HCT116 (cell line): ENCODE measurements at regions not wholly inside any gene's neighbourhood (a gene's known extent, or its start where the extent isn't known, plus 50 kb on each side); places are given as distances from the start of the nearest gene placed in this dataset.

Experiments
- ATAC-seq: fragments of 200-7000 bp; cut with Tn5 transposase; 2 replicates; pipeline ENCODE4 v1.9.1; 2020; ENCODE audit warnings: mild to moderate bottlenecking, moderate library complexity
- BruUV-seq: library from RNA; stranded (reverse); fragments of 400-500 nt; replicated peaks from 2 replicates; lab custom pipeline; 2021; lab: Mats Ljungman, UMichigan
- CTCF ChIA-PET: fragments of 300-600 bp; sonication (Branson Sonifier 250); formaldehyde crosslinking; loops from one replicate; lab custom pipeline; 2021; ENCODE audit warnings: antibody characterized with exemption; lab: Charles Lee
- POLR2A ChIA-PET: fragments of 300-600, 350-600 bp; sonication (Branson Sonifier 250); formaldehyde crosslinking; loops from one replicate; lab custom pipeline; 2021; ENCODE audit warnings: antibody characterized with exemption; lab: Charles Lee
- RAD21 ChIA-PET, 2 experiments: fragments of 300-600 bp; sonication (Branson Sonifier 250); formaldehyde crosslinking; loops; one replicate each; lab custom pipeline; 2023; ENCODE audit warnings: low total read pairs in 2 of 2; ENCODE audit not compliant: uncharacterized antibody in 2 of 2, unreplicated experiment in 2 of 2, low non-redundant PET in 1 of 2; lab: Charles Lee
- DNase-seq: peaks from one replicate; pipeline ENCODE4 v3.0.0-alpha.2; 2010; ENCODE audit warnings: low read depth, low spot score
- H2AFZ ChIP-seq: fragments of 200-600 bp; shearing (Covaris generic), sonication (generic); 2 replicates; pipeline ENCODE4 v1.6.1; 2017; ENCODE audit warnings: low read depth, mixed run types, mixed read lengths, antibody characterized with exemption, low read length; ENCODE audit not compliant: poor library complexity, severe bottlenecking
- H3K27ac ChIP-seq: 2 replicates; pipeline ENCODE4 v1.5.1; 2012; ENCODE audit warnings: low read depth, low read length
- H3K27me3 ChIP-seq: fragments of 200-600 bp; sonication (generic); 2 replicates; pipeline ENCODE4 v1.6.1; 2016; ENCODE audit warnings: mixed run types, low read length, mixed read lengths; ENCODE audit not compliant: insufficient read depth
- H3K36me3 ChIP-seq, 2 experiments: fragments of 200-500 bp in 1 of 2; fragments of 200-600 bp in 1 of 2; sonication (Bioruptor generic) in 1 of 2; sonication (generic) in 1 of 2; 2 replicates each; pipeline versions ENCODE4 v1.5.1 to v1.6.1; 2014 to 2016; ENCODE audit warnings: low read length in 2 of 2, inconsistent platforms in 1 of 2, mixed read lengths in 1 of 2, mixed run types in 1 of 2; ENCODE audit not compliant: insufficient read depth in 2 of 2, control insufficient read depth in 1 of 2
- H3K4me1 ChIP-seq, 2 experiments: fragments of 200-600 bp in 1 of 2; sonication (generic) in 1 of 2; 2 replicates each; pipeline versions ENCODE4 v1.5.1 to v1.6.1; 2012 to 2017; ENCODE audit warnings: low read length in 2 of 2, inconsistent platforms in 1 of 2, mild to moderate bottlenecking in 1 of 2, mixed read lengths in 1 of 2, mixed run types in 1 of 2, moderate library complexity in 1 of 2; ENCODE audit not compliant: insufficient read depth in 2 of 2, control insufficient read depth in 1 of 2
- H3K4me2 ChIP-seq: fragments of 200-600 bp; sonication (generic); 2 replicates; pipeline ENCODE4 v1.6.1; 2017; ENCODE audit warnings: mixed run types, low read length, mixed read lengths
- H3K4me3 ChIP-seq, 2 experiments: fragments of 200-600 bp in 1 of 2; sonication (generic) in 1 of 2; replicated peaks in 1 of 2; 2 replicates each; pipeline ENCODE4 v1.5.1; 2011 to 2016; ENCODE audit warnings: low read length in 2 of 2, control low read depth in 1 of 2, low read depth in 1 of 2, mild to moderate bottlenecking in 1 of 2, mixed read lengths in 1 of 2, mixed run types in 1 of 2
- H3K79me2 ChIP-seq: fragments of 200-600 bp; sonication (generic); 2 replicates; pipeline ENCODE4 v1.6.1; 2017; ENCODE audit warnings: mild to moderate bottlenecking, mixed run types, low read length, moderate library complexity, mixed read lengths; ENCODE audit not compliant: insufficient read depth
- H3K9ac ChIP-seq: fragments of 200-600 bp; sonication (generic); 2 replicates; pipeline ENCODE4 v1.6.1; 2016; ENCODE audit warnings: low read length, mixed read lengths
- H3K9me2 ChIP-seq: fragments of 200-600 bp; sonication (generic), shearing (Covaris generic); 2 replicates; pipeline ENCODE4 v1.6.1; 2017; ENCODE audit warnings: mixed run types, mild to moderate bottlenecking, moderate library complexity; ENCODE audit not compliant: insufficient read depth
- H3K9me3 ChIP-seq, 2 experiments: fragments of 200-500 bp in 1 of 2; fragments of 200-600 bp in 1 of 2; sonication (Bioruptor generic) in 1 of 2; sonication (generic) in 1 of 2; 2 replicates each; pipeline ENCODE4 v1.6.1; 2014 to 2017; ENCODE audit warnings: low read length in 2 of 2, mixed read lengths in 2 of 2, inconsistent platforms in 1 of 2, low read depth in 1 of 2, mild to moderate bottlenecking in 1 of 2, mixed run types in 1 of 2, moderate library complexity in 1 of 2; ENCODE audit not compliant: control insufficient read depth in 1 of 2, insufficient read depth in 1 of 2
- H4K20me1 ChIP-seq: fragments of 200-600 bp; sonication (generic), shearing (Covaris generic); 2 replicates; pipeline ENCODE4 v1.6.1; 2017; ENCODE audit warnings: mixed run types, mild to moderate bottlenecking, moderate library complexity; ENCODE audit not compliant: insufficient read depth
- CEBPB ChIP-seq: IDR thresholded peaks from 2 replicates; pipeline ENCODE4 v1.6.1; 2012; ENCODE audit warnings: low read depth
- ELF1 ChIP-seq: IDR thresholded peaks from 2 replicates; pipeline ENCODE4 v1.6.1; 2012; ENCODE audit warnings: low read depth, borderline replicate concordance
- EZH2 ChIP-seq: fragments of 200-600 bp; sonication (generic); IDR thresholded peaks from 2 replicates; pipeline ENCODE4 v1.6.1; 2017; ENCODE audit warnings: antibody characterized with exemption, mixed run types
- FOSL1 ChIP-seq: IDR thresholded peaks from 2 replicates; pipeline ENCODE4 v1.6.1; 2012; ENCODE audit warnings: low read depth
- JUND ChIP-seq: IDR thresholded peaks from 2 replicates; pipeline ENCODE4 v1.6.1; 2012
- POLR2A ChIP-seq: IDR thresholded peaks from 2 replicates; pipeline ENCODE4 v1.7.0; 2011; ENCODE audit warnings: borderline replicate concordance; ENCODE audit not compliant: insufficient read depth, insufficient read length; ENCODE audit errors: extremely low read depth
- POLR2AphosphoS5 ChIP-seq: IDR thresholded peaks from 2 replicates; pipeline ENCODE4 v1.6.1; 2011; ENCODE audit warnings: mild to moderate bottlenecking, low read depth, low read length, moderate library complexity
- RAD21 ChIP-seq: IDR thresholded peaks from 2 replicates; pipeline ENCODE4 v1.6.1; 2012; ENCODE audit warnings: low read depth, mild to moderate bottlenecking
- SRF ChIP-seq: IDR thresholded peaks from 2 replicates; pipeline ENCODE4 v1.6.1; 2012; ENCODE audit warnings: low read depth
- TCF7L2 ChIP-seq: IDR thresholded peaks from 2 replicates; pipeline ENCODE4 v1.7.0; 2011; ENCODE audit warnings: borderline replicate concordance, inconsistent platforms; ENCODE audit not compliant: insufficient read depth, insufficient read length; ENCODE audit errors: extremely low read depth
- YY1 ChIP-seq: IDR thresholded peaks from 2 replicates; pipeline ENCODE4 v1.6.1; 2011; ENCODE audit warnings: low read length, low read depth, moderate library complexity, mild to moderate bottlenecking; ENCODE audit not compliant: insufficient replicate concordance; ENCODE audit errors: extremely low read depth
- ZFX ChIP-seq: fragments of 450-650 bp; IDR thresholded peaks from 2 replicates; pipeline ENCODE4 v1.6.1; 2017
- intact Hi-C: fragments of 100-400 bp; cut with micrococcal nuclease; formaldehyde crosslinking; loops from 2 replicates; pipeline ENCODE4 v1.10.0; 2022
- TF ChIP-seq, protein P1 (sequence below): IDR thresholded peaks from 2 replicates; pipeline ENCODE4 v1.6.1; 2012; ENCODE audit warnings: low read depth
- TF ChIP-seq, protein P2 (sequence below): IDR thresholded peaks from 2 replicates; pipeline ENCODE4 v1.6.1; 2012
- TF ChIP-seq, protein P3 (sequence below): IDR thresholded peaks from 2 replicates; pipeline ENCODE4 v1.6.1; 2012
- TF ChIP-seq, protein P4 (sequence below): IDR thresholded peaks from 2 replicates; pipeline ENCODE4 v1.6.1; 2011; ENCODE audit warnings: mild to moderate bottlenecking, low read length, moderate library complexity; ENCODE audit not compliant: insufficient replicate concordance; ENCODE audit errors: extremely low read depth

DNA sequence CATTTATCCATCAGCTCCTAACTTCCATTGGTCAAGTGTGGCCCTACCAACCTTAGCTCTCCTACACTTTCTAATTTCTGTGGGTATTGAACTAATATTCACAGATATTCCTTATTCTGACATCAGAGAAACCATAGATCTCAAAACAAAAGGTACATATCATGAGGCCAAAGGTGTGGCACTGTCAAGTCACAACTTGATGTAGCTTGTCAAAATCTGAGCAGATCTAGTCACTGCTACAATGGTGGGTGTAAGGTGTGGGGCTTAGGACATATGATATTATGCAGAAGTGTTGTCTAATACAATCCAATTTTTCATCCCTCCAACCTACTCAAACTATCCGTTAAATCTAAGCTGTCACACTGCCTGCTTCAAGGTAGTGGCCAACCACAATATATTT lies 114.0 kb upstream of the FAR2 start (continued):
- TF ChIP-seq, protein P1, sequence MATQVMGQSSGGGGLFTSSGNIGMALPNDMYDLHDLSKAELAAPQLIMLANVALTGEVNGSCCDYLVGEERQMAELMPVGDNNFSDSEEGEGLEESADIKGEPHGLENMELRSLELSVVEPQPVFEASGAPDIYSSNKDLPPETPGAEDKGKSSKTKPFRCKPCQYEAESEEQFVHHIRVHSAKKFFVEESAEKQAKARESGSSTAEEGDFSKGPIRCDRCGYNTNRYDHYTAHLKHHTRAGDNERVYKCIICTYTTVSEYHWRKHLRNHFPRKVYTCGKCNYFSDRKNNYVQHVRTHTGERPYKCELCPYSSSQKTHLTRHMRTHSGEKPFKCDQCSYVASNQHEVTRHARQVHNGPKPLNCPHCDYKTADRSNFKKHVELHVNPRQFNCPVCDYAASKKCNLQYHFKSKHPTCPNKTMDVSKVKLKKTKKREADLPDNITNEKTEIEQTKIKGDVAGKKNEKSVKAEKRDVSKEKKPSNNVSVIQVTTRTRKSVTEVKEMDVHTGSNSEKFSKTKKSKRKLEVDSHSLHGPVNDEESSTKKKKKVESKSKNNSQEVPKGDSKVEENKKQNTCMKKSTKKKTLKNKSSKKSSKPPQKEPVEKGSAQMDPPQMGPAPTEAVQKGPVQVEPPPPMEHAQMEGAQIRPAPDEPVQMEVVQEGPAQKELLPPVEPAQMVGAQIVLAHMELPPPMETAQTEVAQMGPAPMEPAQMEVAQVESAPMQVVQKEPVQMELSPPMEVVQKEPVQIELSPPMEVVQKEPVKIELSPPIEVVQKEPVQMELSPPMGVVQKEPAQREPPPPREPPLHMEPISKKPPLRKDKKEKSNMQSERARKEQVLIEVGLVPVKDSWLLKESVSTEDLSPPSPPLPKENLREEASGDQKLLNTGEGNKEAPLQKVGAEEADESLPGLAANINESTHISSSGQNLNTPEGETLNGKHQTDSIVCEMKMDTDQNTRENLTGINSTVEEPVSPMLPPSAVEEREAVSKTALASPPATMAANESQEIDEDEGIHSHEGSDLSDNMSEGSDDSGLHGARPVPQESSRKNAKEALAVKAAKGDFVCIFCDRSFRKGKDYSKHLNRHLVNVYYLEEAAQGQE, result no peak

DNA sequence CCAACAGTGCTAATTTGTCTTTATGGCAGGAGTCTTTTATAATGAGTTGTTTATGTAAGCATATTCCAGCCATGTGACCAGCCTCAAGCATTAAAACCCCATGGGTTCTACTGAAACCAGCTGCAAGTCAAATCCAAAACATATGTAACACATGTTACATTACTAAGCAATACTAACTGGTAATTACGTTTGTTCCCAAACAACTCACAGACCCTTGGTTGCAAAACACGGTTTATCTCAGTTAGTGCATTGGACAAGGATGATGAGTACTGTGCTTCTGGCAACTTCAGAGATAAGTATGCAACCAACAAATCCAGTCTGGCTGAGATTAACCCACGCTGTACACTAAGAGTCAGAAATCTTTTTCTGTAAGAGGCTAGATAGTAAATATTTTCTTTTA lies 110.1 kb upstream of the FAR2 start:
- DNase-seq, result no peak
- H4K20me1 ChIP-seq, result no peaks in the 10 kb centered on the region
- H3K9me2 ChIP-seq, result no peaks in the 10 kb centered on the region
- TF ChIP-seq, protein P2, sequence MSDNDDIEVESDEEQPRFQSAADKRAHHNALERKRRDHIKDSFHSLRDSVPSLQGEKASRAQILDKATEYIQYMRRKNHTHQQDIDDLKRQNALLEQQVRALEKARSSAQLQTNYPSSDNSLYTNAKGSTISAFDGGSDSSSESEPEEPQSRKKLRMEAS, result no peak
- no peak for TF ChIP-seq ELF1
- no peak for TF ChIP-seq RAD21
- TF ChIP-seq, protein P3, sequence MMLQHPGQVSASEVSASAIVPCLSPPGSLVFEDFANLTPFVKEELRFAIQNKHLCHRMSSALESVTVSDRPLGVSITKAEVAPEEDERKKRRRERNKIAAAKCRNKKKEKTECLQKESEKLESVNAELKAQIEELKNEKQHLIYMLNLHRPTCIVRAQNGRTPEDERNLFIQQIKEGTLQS, result no peak
- TF ChIP-seq TCF7L2, result no peak
- TF ChIP-seq JUND, result no peak
- TF ChIP-seq ZFX, result no peak
- TF ChIP-seq EZH2, result no peak
- no peak for TF ChIP-seq POLR2A
- TF ChIP-seq YY1, result no peak
- TF ChIP-seq CEBPB, result no peak
- no peak for TF ChIP-seq POLR2AphosphoS5
- TF ChIP-seq FOSL1, result no peak
- no peak for TF ChIP-seq SRF
- TF ChIP-seq, protein P1, result no peak
- TF ChIP-seq, protein P4, sequence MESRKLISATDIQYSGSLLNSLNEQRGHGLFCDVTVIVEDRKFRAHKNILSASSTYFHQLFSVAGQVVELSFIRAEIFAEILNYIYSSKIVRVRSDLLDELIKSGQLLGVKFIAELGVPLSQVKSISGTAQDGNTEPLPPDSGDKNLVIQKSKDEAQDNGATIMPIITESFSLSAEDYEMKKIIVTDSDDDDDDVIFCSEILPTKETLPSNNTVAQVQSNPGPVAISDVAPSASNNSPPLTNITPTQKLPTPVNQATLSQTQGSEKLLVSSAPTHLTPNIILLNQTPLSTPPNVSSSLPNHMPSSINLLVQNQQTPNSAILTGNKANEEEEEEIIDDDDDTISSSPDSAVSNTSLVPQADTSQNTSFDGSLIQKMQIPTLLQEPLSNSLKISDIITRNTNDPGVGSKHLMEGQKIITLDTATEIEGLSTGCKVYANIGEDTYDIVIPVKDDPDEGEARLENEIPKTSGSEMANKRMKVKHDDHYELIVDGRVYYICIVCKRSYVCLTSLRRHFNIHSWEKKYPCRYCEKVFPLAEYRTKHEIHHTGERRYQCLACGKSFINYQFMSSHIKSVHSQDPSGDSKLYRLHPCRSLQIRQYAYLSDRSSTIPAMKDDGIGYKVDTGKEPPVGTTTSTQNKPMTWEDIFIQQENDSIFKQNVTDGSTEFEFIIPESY, result no peak
- H3K27me3 ChIP-seq, result no peaks in the 10 kb centered on the region
- POLR2A ChIA-PET, result no interaction called here
- RAD21 ChIA-PET, result no interaction called here
- H3K9me3 ChIP-seq, result no peaks in the 10 kb centered on the region
- no peak overlapping the region for H2AFZ ChIP-seq
- H3K36me3 ChIP-seq, result no peaks in the 10 kb centered on the region
- no peak overlapping the region for H3K4me3 ChIP-seq
- intact Hi-C loops, result no loop called here
- H3K4me2 ChIP-seq, result no peak overlapping the region
- CTCF ChIA-PET, result no interaction called here
- no TSS peak for BruUV-seq
- no peaks in the 10 kb centered on the region for H3K79me2 ChIP-seq
- no peak overlapping the region for H3K9ac ChIP-seq
- H3K27ac ChIP-seq, result no peak overlapping the region
- peaks cover 18% of the 10 kb centered on the region in 2 experiments for H3K4me1 ChIP-seq
- no peak for ATAC-seq
